H1 (cell line): ENCODE measurements at regions not wholly inside any gene's neighbourhood (a gene's known extent, or its start where the extent isn't known, plus 50 kb on each side); places are given as distances from the start of the nearest gene placed in this dataset.

Experiments
- CTBP2 ChIP-seq: IDR thresholded peaks from 2 replicates; pipeline ENCODE4 v1.7.0; 2011; ENCODE audit warnings: borderline replicate concordance, mild to moderate bottlenecking, moderate library complexity, mixed read lengths, low read length; ENCODE audit not compliant: insufficient read depth, insufficient read length
- RNF2 ChIP-seq: fragments of 200-900, 300-1000 bp; sonication (generic); IDR thresholded peaks from 2 replicates; pipeline ENCODE4 v1.7.1; 2016; ENCODE audit warnings: borderline replicate concordance, low read depth, mild to moderate bottlenecking, antibody characterized with exemption, low read length; ENCODE audit not compliant: poor library complexity, severe bottlenecking; ENCODE audit errors: missing control alignments
- SP4 ChIP-seq: IDR thresholded peaks from 2 replicates; pipeline ENCODE4 v1.6.1; 2012; ENCODE audit warnings: low read length, inconsistent platforms

GRCh38 chr5:4963265-4963664 lies 176.9 kb upstream of the ADAMTS16 start (continued):
- TF ChIP-seq RNF2 (no peak), SP4 (no peak), CTBP2 (no peak)
